NCI-H526 treated with DMSO at 0.1 percent for 48 hours (cell line): ENCODE measurements at regions not wholly inside any gene's neighbourhood (a gene's known extent, or its start where the extent isn't known, plus 50 kb on each side); places are given as distances from the start of the nearest gene placed in this dataset.

Experiments used
- DNase-seq: peaks from one replicate; lab custom pipeline; 2025; lab: John Stamatoyannopoulos, UW

DNA sequence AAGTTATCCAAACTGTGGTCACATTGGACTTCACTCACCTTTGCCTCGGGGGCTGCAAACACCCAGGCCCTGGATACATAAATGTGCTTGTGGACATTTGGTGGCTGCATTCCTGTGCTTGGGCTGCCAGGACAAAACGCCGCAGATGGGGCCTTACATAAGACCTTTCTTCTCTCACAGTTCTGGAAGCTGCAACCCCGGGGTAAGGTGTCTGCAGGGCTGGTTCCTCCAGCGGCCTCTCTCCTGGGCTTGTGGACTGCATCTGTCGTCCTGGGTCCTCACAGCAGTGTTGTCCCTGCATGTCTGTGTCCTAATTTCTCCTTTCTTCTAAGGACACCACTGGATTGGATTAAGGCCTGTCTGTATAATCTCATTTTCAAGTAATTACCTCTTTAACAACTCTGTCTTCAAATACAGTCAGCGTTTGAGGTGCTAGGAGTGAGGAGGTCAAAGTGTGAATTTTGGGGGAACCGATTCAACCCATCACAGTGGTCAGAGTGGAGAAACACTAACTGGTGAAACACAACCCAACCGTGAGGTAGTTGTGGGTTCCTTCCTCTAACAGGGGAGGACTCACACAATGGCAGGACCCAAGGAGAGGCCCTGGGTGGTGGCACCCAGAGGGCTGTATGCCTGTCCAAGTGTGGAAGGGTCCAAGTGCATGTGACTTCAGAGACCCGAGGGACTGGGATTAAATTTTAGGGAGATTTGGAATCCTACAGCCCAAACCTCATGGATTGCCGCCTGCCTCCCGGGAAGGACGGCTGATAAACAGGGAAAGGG is 415.6 kb downstream of the IRX2 start:
- no peak for DNase-seq

DNA sequence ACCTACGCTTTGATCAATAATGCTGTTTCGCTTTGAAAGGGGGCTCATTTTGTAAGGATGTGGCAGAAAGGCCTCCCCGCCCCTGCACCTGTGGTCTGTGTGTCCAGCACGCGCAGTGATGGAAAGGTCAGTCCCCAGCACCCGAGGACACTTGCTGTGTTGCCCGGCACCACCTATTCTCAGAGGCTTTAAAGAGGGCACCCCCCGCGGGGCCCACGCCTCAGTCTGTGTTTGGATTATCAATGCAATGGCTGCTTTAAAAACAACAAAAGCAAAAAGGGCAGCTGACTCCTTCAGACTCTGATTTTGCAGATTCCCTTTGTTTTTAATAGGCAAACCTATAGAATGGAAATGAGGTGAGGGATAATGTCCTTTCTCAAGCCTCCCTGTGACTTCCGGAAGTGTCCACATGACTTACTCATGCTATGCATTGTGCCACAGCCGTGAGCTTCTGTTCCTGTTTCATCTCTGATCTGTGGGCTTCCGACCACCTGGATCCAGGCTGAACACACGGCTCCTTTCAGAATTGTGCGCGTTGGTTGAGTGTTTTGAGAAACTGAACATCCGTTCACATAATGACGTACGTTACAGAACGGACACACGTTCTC is 416.2 kb downstream of the IRX2 start:
- no peak for DNase-seq

DNA sequence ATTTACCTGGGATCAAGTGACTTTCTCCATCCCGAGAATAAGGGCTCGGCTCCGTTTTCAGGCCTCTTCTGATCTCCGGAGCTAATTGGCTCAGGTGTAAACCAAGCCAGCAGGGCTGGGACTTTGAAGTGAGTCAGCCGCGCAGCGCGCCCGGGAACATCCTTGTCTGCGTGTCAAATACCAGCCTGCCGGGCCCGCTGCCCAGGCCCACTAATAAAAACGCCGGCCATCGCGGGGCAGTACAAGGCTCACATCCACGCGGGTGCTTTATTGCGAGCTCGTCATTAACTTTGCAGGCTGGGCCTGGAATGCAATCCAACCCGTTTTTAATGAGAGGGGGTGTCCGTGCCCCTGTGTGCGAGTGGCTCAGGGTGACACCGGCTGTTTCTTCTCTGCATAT is 416.8 kb downstream of the IRX2 start:
- DNase-seq, result no peak

DNA sequence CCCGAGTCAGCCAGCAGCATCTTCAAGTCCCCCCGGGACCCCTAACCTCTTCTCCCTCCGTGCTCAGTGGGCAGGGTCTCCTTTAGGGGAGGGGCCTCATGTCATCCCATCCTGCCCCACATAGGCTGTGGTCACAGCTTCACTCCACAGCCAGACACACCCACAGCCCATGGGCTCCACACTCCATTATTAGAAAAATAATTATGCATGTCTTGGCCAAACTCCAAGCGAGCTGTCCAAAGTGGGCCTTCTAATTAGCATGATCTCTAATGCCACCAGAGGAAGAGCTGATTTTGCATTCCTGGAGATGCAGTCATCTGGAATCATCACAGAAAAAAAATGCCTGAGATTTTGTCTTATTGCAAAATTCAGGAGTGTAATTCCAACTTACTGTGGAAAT is 418.2 kb downstream of the IRX2 start:
- no peak for DNase-seq

DNA sequence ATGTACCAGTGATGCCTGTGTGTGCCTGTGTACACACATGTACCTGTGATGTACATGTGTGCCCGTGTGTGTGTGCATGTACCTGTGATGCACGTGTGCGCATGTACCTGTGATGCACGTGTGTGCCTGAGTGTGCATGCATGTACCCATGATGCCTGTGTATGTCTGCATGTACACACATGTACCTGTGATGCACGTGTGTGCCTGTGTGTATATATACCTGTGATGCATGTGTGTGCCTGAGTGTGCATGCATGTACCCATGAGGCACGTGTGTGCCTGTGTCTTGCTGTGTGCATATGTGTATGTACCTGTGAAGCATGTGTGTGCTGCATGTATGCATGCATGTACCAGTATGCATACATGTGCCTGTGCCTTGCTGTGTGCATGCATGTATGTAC is 419.0 kb downstream of the IRX2 start:
- DNase-seq, result no peak

DNA sequence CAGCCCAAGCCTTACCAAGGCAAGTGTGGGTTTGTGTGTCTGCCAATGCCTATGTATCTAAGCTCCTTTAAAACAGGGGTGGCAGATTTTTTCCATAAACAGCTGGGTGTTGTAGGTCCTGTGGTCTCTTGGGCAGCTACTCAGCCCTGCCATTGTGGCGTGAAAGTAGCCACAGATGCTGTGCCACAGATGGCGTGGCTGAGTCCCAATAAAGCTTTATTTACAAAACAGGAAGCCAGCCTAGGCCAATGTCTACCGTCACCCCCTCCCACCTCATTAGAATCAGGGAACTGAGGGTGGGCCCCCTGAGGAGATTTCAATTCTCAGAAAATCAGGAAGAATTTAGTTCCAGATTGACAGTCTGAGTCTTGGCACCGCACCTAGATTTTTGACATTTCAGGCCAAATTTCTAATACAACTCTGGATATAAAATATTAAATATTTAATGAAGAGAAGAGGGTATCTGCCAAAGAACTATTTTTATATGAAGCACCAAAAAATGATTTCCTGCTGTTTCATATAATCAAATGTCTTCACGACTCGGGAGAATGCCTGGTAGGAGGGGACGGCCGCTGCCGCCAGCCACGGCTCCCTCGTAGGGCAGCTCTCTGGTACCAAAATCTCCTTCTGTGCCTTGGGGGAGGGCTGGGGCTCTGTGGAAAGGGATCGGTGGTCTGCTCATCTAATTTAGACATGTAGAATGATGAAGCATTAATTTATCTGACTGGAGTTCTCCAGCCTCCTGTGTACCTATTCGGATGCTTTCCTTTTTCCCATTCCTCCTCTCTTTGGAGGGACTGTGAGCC is 420.9 kb downstream of the IRX2 start:
- no peak for DNase-seq

DNA sequence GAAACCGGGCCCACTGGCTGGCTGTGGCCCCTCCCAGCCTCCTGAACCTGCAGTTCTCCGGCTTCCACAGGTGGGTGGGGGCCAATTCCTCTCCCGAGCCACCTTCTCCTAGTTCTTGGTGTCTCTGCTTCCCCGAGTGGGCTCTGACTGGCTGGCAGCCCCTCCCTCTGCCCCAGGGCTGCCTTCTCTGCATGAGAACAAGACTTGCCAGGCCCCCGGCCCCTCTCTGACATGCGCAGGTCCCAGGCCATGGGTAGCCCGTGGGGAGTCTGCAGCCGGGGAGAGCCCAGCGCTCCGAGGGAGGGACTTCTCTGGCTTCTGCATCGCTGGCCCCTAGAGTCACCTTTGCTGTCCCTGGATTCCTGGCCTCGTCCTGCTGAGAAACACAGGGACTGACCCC is 421.7 kb downstream of the IRX2 start:
- no peak for DNase-seq

DNA sequence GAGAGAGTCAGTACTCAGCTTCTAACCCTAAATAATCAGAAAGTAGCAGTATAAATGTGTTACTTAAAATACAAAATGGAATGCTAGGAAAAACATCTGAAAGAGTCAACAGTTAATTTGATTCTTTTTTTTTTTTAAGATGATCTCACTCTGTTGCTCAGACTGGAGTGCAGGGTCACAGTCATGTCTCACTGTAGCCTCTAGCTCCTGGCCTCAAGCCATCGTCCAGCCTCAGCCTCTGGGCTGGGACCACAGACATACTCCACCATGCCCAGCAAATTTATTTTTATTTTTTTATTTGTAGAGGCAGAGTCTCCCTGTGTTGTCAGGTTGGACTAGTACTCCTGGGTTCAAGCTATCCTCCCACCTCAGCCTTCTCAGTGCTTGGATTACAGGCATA is 424.9 kb downstream of the IRX2 start:
- no peak for DNase-seq

DNA sequence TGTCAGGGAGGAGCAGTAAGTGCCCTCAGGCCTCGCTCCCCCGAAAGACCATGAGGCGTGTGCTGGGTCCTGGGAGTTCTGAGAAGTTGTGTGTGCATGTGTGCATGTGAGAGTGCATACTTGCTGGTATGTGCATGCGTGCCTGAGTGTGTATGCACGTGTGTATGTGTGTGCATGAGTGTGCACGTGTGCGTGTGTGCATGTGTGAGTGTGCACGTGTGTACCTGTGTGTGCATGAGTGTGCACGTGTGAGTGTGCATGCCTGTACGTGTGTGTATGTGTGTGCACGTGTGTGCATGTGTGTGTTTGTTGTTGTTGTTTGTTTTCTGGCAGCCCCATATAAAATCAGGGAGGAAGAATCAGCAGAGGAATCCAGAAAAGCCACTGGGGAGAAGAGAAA is 426.7 kb downstream of the IRX2 start:
- no peak for DNase-seq

DNA sequence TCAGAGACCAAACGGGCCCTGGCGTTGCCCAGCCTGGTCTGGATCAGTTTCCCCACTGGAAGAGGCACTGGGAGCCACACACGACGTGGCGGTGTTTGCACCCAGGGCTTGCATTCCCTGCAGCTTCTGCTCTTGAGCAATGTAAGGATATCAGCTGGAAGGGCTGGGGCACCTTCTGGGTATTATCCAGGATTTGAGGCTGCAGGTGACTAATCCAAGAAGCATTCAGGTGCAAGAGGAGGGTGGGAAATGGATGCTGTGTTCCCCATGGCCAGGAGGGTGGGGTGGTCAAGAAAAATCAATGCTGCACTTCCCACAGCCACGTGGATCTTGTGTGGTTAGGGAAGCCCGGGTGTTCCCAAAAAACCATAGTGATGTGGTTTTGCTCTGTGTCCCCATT is 430.9 kb downstream of the IRX2 start:
- DNase-seq, result no peak

DNA sequence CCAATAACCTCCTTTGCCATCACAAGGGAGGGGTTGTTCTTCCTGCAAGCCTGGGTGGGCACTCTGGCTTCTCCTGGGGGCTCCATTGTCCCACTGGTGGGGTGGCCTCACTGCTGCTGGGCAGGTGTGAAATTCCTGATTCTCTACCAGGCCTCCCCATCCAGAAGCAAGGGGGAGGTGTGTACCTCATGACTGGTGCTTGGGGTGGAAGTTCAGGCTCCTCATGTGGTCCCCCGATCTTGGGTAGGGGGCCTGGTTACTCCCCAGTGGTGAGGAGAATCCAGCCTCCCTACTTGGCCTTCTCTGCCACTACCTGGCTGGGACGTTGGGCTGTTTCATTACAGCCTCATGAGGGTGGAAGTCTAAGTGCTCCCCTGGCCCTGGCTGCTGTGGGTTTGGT is 433.9 kb downstream of the IRX2 start:
- no peak for DNase-seq

DNA sequence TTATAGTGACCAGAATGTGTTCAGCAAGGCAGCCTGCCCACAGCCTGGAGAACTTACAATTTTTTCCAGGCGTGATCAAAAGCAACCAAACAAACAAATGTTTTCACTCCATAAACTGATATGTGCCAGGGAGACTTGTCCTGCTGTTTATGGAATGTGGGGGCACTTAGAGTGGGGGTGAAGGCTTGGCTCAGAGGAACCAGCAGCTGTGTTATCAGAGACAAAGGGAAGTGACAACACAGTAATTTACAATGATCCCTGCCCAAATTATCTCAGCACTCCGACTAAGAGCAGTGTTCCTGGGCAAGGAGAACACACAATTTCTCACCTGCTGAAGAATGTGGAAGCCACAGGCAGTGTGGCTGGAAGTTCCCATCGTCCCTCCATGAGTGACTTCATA is 429.1 kb upstream of the IRX4 start:
- no peak for DNase-seq

DNA sequence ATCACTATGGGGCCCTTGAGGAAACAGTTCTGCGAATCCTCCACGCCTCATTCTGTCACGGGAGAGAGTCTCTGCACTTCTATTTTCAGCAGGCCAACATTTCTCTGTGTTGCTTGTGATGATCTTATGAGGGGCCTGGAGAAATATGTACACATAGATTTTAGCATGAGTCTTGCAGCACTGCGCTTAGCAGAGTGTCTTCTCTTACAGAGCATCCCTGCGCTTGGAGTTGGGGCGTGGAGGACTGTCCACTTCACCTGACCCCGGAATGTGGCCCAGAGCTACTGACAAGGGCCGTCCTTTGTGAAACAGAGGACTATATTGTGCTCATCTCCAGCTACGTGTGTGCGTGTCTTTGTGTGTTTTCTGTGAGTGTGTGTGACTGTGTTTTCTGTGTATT is 428.2 kb upstream of the IRX4 start:
- no peak for DNase-seq

DNA sequence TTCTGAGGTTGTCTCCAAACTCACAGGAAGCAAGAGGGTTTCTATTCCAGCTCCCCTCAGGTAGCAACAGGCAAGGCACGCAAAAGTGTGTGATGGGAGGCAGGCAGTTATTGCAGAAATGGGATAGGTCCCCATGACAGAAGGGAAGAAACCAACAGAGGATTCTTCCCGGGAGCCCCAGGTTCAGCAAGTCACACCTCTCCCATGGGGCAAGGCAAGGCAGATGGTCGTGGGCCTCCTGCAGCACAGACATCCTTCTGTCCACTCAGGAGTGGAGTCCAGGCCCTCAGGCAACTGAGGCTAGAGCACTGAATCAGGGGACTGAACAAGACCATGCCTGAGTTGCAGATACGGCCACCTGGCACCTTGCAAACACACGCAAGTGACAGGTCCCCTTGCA is 424.9 kb upstream of the IRX4 start:
- no peak for DNase-seq

DNA sequence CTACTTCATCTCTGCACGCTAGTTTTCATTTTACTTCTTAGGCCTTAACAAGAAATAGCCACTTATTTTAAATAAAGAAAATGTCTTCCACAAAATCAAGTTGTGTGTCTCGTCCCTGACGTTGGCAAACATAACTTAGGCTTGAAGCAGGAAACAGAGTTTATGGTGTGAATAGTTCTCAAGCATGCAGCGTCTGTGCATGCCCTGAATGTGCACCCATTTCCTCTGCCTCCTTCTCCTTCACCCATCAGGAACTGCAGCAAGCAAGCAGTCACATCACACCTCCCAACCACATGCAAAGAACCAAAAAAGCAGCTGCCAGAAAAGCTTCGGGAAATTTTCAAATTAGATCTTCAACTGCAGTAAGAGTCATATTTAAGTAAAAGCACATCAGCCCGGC is 424.0 kb upstream of the IRX4 start:
- no peak for DNase-seq

DNA sequence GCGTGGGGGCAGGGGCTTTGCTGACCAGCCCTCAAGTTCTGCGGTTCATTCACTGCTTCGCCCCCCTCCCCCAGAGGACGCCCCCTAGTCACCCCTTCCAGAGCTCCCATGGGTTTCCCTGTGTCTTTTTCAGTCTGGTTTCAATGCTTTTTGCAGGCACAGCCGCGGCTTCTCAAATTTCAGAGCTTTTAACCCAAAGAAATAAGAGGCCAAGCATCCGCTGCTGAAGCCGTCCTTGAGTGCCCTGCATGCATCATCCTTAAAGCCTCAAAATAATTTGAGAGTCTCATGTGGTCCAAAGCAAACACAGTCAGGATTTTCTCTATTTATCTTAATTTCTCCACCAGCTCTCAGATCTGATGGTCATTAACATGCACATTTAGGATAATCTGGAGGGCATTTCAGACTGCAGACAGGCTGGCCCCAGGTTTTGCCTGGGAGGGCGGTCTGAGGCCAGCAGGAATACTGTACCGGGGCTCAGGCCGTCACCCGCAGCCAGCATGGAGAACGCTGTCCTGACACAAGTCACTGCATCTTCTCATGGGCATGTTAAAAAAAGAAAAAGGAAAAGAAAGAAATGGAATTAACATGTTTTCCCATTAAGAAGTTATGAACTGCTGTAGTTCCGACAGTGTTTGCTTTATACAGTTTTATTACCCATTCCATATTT is 420.8 kb upstream of the IRX4 start:
- no peak for DNase-seq

DNA sequence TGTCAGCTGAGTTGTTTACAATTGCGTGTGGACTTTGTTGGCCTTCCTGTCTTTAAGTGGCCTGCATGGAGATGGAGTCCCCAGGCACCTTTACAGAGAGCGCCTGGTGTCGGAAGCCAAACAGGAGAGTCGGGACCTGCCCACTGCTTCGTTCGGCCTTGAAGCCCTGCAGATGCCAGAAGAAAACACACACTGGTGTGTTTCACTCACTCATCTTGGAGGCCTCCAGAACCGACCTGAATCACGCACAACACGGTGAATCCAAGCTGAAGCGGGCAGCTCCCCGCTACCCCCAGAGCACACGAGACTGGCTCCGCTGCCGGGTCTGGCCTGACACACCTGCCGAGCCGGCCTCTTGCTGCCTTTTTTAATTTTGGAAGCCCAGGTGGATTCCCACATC is 419.4 kb upstream of the IRX4 start:
- no peak for DNase-seq

DNA sequence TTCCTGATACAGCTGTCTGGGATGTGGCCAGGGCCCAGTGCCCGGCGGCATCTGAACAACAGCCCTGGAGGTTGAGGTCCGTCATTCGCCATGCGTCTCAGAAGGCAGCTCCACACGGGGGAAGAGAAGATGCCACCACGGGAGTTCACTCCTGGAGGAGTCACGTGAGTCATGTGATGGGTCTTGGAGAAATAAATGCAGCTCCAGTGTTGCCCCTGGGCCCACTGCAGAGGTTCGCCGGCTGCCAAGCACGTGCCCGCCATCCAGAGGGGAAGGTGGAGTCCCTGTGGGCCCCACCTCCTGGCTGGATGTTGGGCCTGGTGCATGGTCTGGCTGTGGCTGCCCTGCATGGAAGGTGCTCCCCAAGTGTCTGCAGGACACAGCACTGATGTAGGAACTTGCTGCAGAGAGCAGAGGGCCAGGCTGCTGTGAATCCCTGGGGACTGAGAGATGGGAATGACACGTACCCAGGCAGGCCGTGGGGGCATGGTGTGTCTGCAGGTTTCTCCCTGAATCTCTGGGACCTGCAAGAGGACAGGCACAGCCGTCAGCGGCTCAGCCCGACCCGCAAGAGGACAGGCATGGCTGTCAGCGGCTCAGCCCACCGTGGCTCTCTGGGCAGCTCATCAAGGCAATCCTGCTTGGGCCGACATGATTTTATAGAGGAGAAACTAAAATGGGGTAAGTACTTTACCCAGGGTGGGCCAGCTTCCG is 418.3 kb upstream of the IRX4 start:
- DNase-seq, result no peak

DNA sequence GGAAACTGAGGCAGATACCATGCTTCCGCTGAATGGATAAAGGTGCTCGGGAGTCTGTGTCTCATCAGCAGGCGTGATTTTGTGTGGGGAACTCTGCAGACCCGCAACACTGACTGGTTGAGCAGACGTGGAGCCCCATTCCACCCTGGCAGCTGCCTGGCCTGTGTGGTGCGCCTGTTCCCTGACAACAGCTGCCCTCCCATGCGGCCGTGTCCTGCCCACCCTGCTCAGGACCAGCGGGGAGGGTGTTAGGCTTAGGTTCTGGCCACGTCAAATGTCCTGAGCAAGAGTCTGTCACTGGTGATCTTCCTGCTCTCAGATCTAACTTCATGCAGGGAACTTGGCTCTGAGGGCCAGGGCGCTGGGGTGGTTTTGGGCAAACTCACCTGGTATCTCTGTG is 417.7 kb upstream of the IRX4 start:
- no peak for DNase-seq

DNA sequence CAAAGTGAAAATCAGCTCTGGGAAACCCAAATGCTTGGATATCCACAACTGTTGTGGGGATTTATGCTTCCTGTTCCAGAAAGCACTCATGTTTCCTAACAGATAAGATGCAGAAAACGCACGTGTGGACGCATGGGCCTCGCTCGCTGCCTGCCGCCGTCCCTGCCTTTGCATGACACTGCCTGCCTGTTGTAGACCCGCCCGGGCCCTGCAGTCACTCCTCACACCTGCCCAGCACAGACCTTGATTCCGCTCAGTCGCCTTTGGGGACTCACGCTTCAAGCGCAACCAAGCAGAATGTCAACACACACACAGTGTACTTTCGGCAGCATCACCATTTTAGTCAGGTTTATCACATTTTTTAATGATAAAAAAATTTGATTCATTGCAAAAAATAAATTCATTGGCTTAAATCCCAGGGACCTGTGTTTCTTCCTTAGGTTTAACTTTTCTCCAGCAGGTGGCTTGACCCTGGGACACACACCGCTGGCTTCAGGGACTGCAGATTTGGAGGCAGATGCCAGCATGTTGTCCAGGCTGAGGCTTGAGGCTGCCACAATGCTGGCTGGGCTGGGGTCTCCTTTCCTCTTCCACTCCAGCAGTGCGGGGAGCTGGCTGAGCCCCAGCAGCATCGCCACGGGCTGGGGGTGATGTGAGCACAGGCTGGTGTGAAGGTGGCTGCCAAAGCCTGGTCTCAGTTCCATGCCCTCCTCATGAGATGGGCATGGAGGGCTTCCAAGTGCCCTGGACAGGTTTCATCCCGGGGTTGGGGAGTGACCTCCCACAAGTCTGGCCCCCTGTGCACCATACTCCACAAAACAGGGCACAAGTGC is 416.9 kb upstream of the IRX4 start:
- no peak for DNase-seq

DNA sequence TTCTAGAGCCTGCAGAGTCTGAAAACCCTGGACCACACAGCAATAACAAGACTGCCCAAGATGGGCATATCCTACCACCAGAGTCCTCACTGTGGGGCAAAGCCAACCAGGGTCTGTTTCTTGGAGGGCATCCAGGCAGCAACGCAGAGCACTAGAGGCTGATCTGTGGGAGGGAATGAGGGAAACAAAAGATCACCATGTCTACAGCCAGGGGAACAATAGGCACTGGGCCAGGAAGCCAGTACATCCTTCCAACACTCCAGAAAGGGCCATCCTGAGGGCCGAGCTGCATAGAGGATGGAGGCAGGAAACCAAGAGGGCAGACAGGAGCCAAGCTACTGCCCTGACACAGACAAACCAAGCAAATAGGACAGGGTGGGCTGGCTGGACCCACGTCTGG is 416.1 kb upstream of the IRX4 start:
- DNase-seq, result no peak
